IMR-90 (cell line): ENCODE measurements at regions not wholly inside any gene's neighbourhood (a gene's known extent, or its start where the extent isn't known, plus 50 kb on each side); places are given as distances from the start of the nearest gene placed in this dataset.

ENCODE experiments used
- ATAC-seq: fragments of 200-7000 bp; cut with Tn5 transposase; 2 replicates; pipeline ENCODE4 v1.9.1; 2020; ENCODE audit warnings: low read depth, mild to moderate bottlenecking, moderate library complexity
- BruUV-seq: library from RNA; stranded (reverse); fragments of 400-500 nt; replicated peaks from 2 replicates; lab custom pipeline; 2021; lab: Mats Ljungman, UMichigan
- CTCF ChIA-PET: fragments of 300-600 bp; formaldehyde crosslinking; extraction: SDS; loops from one replicate; lab custom pipeline; 2021; ENCODE audit warnings: antibody characterized with exemption; lab: Yijun Ruan, JAX
- POLR2A ChIA-PET: fragments of 300-600 bp; sonication (Branson Sonifier 250); formaldehyde crosslinking; loops from one replicate; lab custom pipeline; 2022; ENCODE audit warnings: antibody characterized with exemption; ENCODE audit not compliant: unreplicated experiment; lab: Charles Lee
- DNase-seq: peaks from one replicate; pipeline ENCODE4 v3.0.0; 2013
- H2AFZ ChIP-seq: replicated peaks from 2 replicates; pipeline ENCODE3; 2013; ENCODE audit warnings: low read length, mild to moderate bottlenecking; ENCODE audit not compliant: poor library complexity
- H2AK5ac ChIP-seq: 2 replicates; pipeline ENCODE4 v1.6.1; 2013; ENCODE audit warnings: low read depth, low read length, inconsistent platforms
- H2AK9ac ChIP-seq: replicated peaks from 2 replicates; pipeline ENCODE3; 2013; ENCODE audit warnings: mild to moderate bottlenecking, low read depth, low read length, moderate library complexity; ENCODE audit not compliant: poor library complexity
- H2BK120ac ChIP-seq: 2 replicates; pipeline ENCODE4 v1.6.1; 2013; ENCODE audit warnings: low read depth, low read length, inconsistent platforms
- H2BK15ac ChIP-seq: 3 replicates; pipeline ENCODE4 v1.6.1; 2013; ENCODE audit warnings: low read depth, low read length, inconsistent platforms
- H2BK20ac ChIP-seq: 2 replicates; pipeline ENCODE4 v1.6.1; 2013; ENCODE audit warnings: low read depth, mild to moderate bottlenecking, inconsistent platforms, low read length, moderate library complexity
- H2BK5ac ChIP-seq: 2 replicates; pipeline ENCODE4 v1.6.1; 2013; ENCODE audit warnings: mild to moderate bottlenecking, low read depth, low read length, inconsistent platforms; ENCODE audit not compliant: poor library complexity, severe bottlenecking
- H3K14ac ChIP-seq: replicated peaks from 2 replicates; pipeline ENCODE4 v1.6.1; 2013; ENCODE audit warnings: low read depth, low read length, inconsistent platforms
- H3K18ac ChIP-seq: 2 replicates; pipeline ENCODE4 v1.6.1; 2013; ENCODE audit warnings: low read depth, low read length, control low read depth
- H3K23ac ChIP-seq: 2 replicates; pipeline ENCODE4 v1.6.1; 2013; ENCODE audit warnings: low read depth, low read length, inconsistent platforms
- H3K27ac ChIP-seq: 2 replicates; pipeline ENCODE4 v1.5.1; 2013; ENCODE audit warnings: mild to moderate bottlenecking, control low read depth, low read length; ENCODE audit not compliant: insufficient read depth
- H3K27me3 ChIP-seq: 2 replicates; pipeline ENCODE4 v1.6.1; 2013; ENCODE audit warnings: low read length; ENCODE audit not compliant: control insufficient read depth, insufficient read depth
- H3K36me3 ChIP-seq: 2 replicates; pipeline ENCODE4 v1.6.1; 2013; ENCODE audit warnings: low read length, mixed read lengths; ENCODE audit not compliant: control insufficient read depth, insufficient read depth
- H3K4ac ChIP-seq: 2 replicates; pipeline ENCODE4 v1.6.1; 2013; ENCODE audit warnings: low read depth, low read length, inconsistent platforms
- H3K4me1 ChIP-seq: 2 replicates; pipeline ENCODE4 v1.6.1; 2013; ENCODE audit warnings: low read length, mixed read lengths; ENCODE audit not compliant: control insufficient read depth, insufficient read depth
- H3K4me2 ChIP-seq: 2 replicates; pipeline ENCODE4 v1.6.1; 2013; ENCODE audit warnings: low read depth, mild to moderate bottlenecking, control low read depth, low read length, moderate library complexity
- H3K4me3 ChIP-seq: 2 replicates; pipeline ENCODE4 v1.5.1; 2013; ENCODE audit warnings: low read depth, mild to moderate bottlenecking, control low read depth, low read length, moderate library complexity; ENCODE audit not compliant: insufficient read depth
- H3K56ac ChIP-seq: 2 replicates; pipeline ENCODE4 v1.6.1; 2013; ENCODE audit warnings: low read length, inconsistent platforms; ENCODE audit not compliant: insufficient read depth; ENCODE audit errors: extremely low read depth
- H3K79me1 ChIP-seq, 2 experiments: 2 replicates each; pipeline ENCODE4 v1.6.1; 2013; ENCODE audit warnings: low read length in 2 of 2, inconsistent platforms in 1 of 2, low read depth in 1 of 2
- H3K9ac ChIP-seq: 2 replicates; pipeline ENCODE4 v1.6.1; 2013; ENCODE audit warnings: low read depth, low read length, control low read depth
- H3K9me1 ChIP-seq: 2 replicates; pipeline ENCODE4 v1.6.1; 2013; ENCODE audit warnings: low read length, inconsistent platforms; ENCODE audit not compliant: insufficient read depth
- H3K9me3 ChIP-seq: 2 replicates; pipeline ENCODE4 v1.6.1; 2013; ENCODE audit warnings: low read length; ENCODE audit not compliant: control insufficient read depth, insufficient read depth
- H4K20me1 ChIP-seq: 2 replicates; pipeline ENCODE4 v1.6.1; 2013; ENCODE audit warnings: low read length, inconsistent platforms; ENCODE audit not compliant: insufficient read depth
- H4K5ac ChIP-seq: 2 replicates; pipeline ENCODE4 v1.6.1; 2013; ENCODE audit warnings: mild to moderate bottlenecking, low read depth, low read length, control low read depth
- H4K8ac ChIP-seq, 2 experiments: 2 replicates each; pipeline ENCODE4 v1.6.1; 2013; ENCODE audit warnings: low read depth in 2 of 2, low read length in 2 of 2, control low read depth in 1 of 2, inconsistent platforms in 1 of 2
- H4K91ac ChIP-seq: 2 replicates; pipeline ENCODE4 v1.6.1; 2013; ENCODE audit warnings: low read depth, low read length, inconsistent platforms; ENCODE audit not compliant: insufficient read depth
- CEBPB ChIP-seq: IDR thresholded peaks from 2 replicates; pipeline ENCODE4 v1.6.1; 2012; ENCODE audit warnings: low read depth, low read length, improper control_type of control experiment
- POLR2A ChIP-seq: IDR thresholded peaks from 2 replicates; pipeline ENCODE4 v1.6.1; 2012; ENCODE audit warnings: mild to moderate bottlenecking, low read depth, low read length
- WGBS, 2 experiments: methylation state at CpG; one replicate each; pipeline versions ENCODE4 v1.1.5 to v1.1.7; 2013; ENCODE audit warnings: missing lambda C conversion rate in 2 of 2; ENCODE audit not compliant: insufficient read length in 1 of 2; ENCODE audit errors: extremely low coverage in 2 of 2; 5-methylcytosine and 5-hydroxymethylcytosine counted together
- dilution Hi-C: fragments of 300-500 bp; cut with HindIII; formaldehyde crosslinking; loops from one replicate; pipeline ENCODE4 v1.14.3; 2018; ENCODE audit warnings: low sequenced_read_pairs; ENCODE audit not compliant: unreplicated experiment
- in situ Hi-C: fragments of 300-500 bp; cut with MboI; formaldehyde crosslinking; loops from 3 replicates; pipeline ENCODE4 v1.14.3; 2019; ENCODE audit warnings: low sequenced_read_pairs, inconsistent platforms, mixed read lengths
- intact Hi-C: fragments of 100-400 bp; cut with micrococcal nuclease; formaldehyde crosslinking; loops from 2 replicates; pipeline ENCODE4 v1.10.0; 2022

DNA sequence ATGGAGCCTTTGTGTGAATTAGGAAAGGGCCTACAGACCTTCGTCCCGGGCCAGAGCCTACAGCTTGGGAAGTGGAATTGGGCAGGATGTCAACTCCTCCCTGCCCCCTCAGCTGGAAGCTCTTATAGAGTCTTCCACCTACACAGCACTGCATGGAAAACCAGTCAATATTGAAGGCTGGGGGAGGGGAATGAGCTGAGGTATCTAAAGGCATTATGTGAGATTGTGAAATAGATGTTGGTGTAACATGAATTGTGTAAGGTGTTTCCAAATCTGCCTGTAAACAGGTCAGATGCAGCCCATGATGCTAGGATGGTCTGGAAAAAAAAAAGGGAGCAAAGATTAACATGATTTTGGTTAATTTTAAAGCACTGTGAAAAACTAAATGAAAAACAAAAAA lies 433.5 kb upstream of the POU3F3 start:
- Histone ChIP-seq H3K9me3 (peaks cover 11% of the 10 kb centered on the region; the same call in 1 of the 2 replicates), H2BK5ac (no peak overlapping the region), H2BK120ac (no peak overlapping the region), H3K9ac (no peak overlapping the region), H3K18ac (no peak overlapping the region), H3K4me3 (no peak overlapping the region), H2BK15ac (no peak overlapping the region), H4K5ac (no peak overlapping the region), H3K27ac (no peak overlapping the region), H3K56ac (no peak overlapping the region), H4K8ac (no peak overlapping the region), H2AFZ (no peak overlapping the region), H3K14ac (no peak overlapping the region), H3K4ac (no peak overlapping the region), H3K27me3 (no peaks in the 10 kb centered on the region), H3K36me3 (no peaks in the 10 kb centered on the region), H3K4me1 (no peaks in the 10 kb centered on the region), H4K91ac (no peak overlapping the region), H4K20me1 (no peaks in the 10 kb centered on the region), H2BK20ac (no peak overlapping the region), H3K79me1 (no peaks in the 10 kb centered on the region), H2AK5ac (no peak overlapping the region), H3K23ac (no peak overlapping the region), H3K9me1 (no peaks in the 10 kb centered on the region), H2AK9ac (no peak overlapping the region), H3K4me2 (no peak overlapping the region)
- BruUV-seq = no TSS peak
- intact Hi-C loops = no loop called here
- ATAC-seq = no peak
- TF ChIP-seq CEBPB (0 out of 2 replicates have a peak, but pooled peaks have one; percentile 23), POLR2A (no peak)
- dilution Hi-C loops = no loop called here
- DNase-seq = no peak
- CTCF ChIA-PET = no interaction called here
- no CpG with 5 or more reads among the region's 2 CpGs for WGBS, 2 experiments
- POLR2A ChIA-PET = no interaction called here
- in situ Hi-C loops = no loop called here
